ENCODE measurements at regions not wholly inside any gene's neighbourhood (a gene's known extent, or its start where the extent isn't known, plus 50 kb on each side); places are given as distances from the start of the nearest gene placed in this dataset.
A peak's percentile ranks its signal among the peaks of the same experiment; 100 is the strongest.

DNA sequence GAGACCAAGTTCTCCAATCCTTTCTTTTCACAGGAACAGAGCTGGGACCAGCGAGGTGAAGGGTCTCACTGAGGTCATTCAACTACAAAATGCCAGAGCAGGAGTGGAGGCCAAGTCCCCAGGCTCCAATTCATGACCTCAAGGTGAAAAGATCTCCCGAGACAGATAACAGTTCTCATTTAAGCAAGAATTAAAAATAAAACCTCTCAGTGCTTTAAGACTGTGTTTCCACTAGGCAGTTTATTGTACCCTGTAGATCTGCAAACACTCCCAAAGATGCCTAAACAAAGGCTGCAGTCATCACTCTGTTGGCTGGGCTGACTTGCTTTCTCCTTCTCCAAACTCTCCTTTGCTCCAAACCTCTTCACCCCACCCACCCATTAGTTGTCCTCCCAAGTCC is 74.8 kb upstream of the CXCL12 start:
- TF ChIP-seq, protein P1, sequence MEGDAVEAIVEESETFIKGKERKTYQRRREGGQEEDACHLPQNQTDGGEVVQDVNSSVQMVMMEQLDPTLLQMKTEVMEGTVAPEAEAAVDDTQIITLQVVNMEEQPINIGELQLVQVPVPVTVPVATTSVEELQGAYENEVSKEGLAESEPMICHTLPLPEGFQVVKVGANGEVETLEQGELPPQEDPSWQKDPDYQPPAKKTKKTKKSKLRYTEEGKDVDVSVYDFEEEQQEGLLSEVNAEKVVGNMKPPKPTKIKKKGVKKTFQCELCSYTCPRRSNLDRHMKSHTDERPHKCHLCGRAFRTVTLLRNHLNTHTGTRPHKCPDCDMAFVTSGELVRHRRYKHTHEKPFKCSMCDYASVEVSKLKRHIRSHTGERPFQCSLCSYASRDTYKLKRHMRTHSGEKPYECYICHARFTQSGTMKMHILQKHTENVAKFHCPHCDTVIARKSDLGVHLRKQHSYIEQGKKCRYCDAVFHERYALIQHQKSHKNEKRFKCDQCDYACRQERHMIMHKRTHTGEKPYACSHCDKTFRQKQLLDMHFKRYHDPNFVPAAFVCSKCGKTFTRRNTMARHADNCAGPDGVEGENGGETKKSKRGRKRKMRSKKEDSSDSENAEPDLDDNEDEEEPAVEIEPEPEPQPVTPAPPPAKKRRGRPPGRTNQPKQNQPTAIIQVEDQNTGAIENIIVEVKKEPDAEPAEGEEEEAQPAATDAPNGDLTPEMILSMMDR (IDR thresholded peaks at IDR 0.05; ENCODE audit: low read depth, low read length) = no peak
- DNase-seq (ENCODE audit: extremely low read depth, low read depth) = no peak

- TF ChIP-seq, protein P1 (IDR thresholded peaks at IDR 0.05; ENCODE audit: low read depth, low read length) = no peak
- DNase-seq (ENCODE audit: extremely low read depth, low read depth) = no peak
These were observed 75.5 kb upstream of the CXCL12 start for GRCh38 chr10:44460416-44460815.

GRCh38 chr10:44462338-44462914 is 77.5 kb upstream of the CXCL12 start:
- TF ChIP-seq, protein P1 (IDR thresholded peaks at IDR 0.05; ENCODE audit: low read depth, low read length) = no peak
- DNase-seq (ENCODE audit: extremely low read depth, low read depth) = no peak

GRCh38 chr10:44463511-44464121 is 78.7 kb upstream of the CXCL12 start:
- peak; percentile 54 for DNase-seq (ENCODE audit: extremely low read depth, low read depth)
- TF ChIP-seq, protein P1 (IDR thresholded peaks at IDR 0.05; ENCODE audit: low read depth, low read length) = no peak

DNA sequence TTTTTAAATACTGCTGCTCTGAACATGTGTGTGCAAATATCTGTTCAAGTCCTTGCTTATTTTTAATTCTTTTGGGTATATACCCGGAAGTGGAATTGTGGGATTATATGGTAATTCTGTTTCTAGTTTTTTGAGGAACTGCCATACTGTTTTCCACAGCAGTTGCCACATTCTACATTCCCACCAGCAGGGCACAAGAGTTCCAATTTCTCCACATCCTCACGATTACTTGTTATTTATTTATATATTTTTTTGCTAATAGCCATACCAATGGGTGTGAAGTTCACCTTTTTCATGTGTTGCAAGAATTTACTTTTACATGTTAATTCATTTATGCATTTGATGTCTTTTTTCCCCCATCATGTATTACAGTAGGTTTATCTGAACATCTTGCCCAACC is 79.6 kb upstream of the CXCL12 start:
- TF ChIP-seq, protein P1 (IDR thresholded peaks at IDR 0.05; ENCODE audit: low read depth, low read length) = peak; percentile 11
- DNase-seq (ENCODE audit: extremely low read depth, low read depth) = no peak

GRCh38 chr10:44465401-44466115 is 80.7 kb upstream of the CXCL12 start:
- TF ChIP-seq, protein P1 (IDR thresholded peaks at IDR 0.05; ENCODE audit: low read depth, low read length) = no peak
- no peak for DNase-seq (ENCODE audit: extremely low read depth, low read depth)

- TF ChIP-seq, protein P1 (IDR thresholded peaks at IDR 0.05; ENCODE audit: low read depth, low read length) = no peak
- DNase-seq (ENCODE audit: extremely low read depth, low read depth) = no peak
These were observed 81.3 kb upstream of the CXCL12 start for GRCh38 chr10:44466236-44466635.
